ENCODE measurements at regions not wholly inside any gene's neighbourhood (a gene's known extent, or its start where the extent isn't known, plus 50 kb on each side); places are given as distances from the start of the nearest gene placed in this dataset.

GRCh38 chr14:66233591-66233990 is 252.6 kb upstream of the CCDC196 start:
- no peaks in the 10 kb centered on the region for H3K27me3 ChIP-seq (ENCODE audit: control insufficient read depth, insufficient read depth, low read length)
- no peak overlapping the region for H4K5ac ChIP-seq (ENCODE audit: low read depth, low read length)
- DNase-seq, result no peak
- TF ChIP-seq CEBPB (IDR thresholded peaks at IDR 0.05; ENCODE audit: low read depth, low read length) (no peak), MXI1 (IDR thresholded peaks at IDR 0.05; ENCODE audit: borderline replicate concordance, low read depth, low read length) (no peak), FOS (IDR thresholded peaks at IDR 0.05; ENCODE audit: low read depth, low read length) (no peak), CHD1 (IDR thresholded peaks at IDR 0.05; ENCODE audit: low read depth, low read length) (no peak), MAFK (IDR thresholded peaks at IDR 0.05; ENCODE audit: low read depth, low read length) (no peak), SMC3 (IDR thresholded peaks at IDR 0.05; ENCODE audit: low read depth, low read length) (no peak)
- no peak overlapping the region for H3K4me2 ChIP-seq (ENCODE audit: low read depth, low read length)
- H2AFZ ChIP-seq (replicated peaks; ENCODE audit: low read length, poor library complexity), result no peak overlapping the region
- no peak overlapping the region for H3K4ac ChIP-seq (ENCODE audit: low read depth, low read length)
- POLR2A ChIA-PET (ENCODE audit: unreplicated experiment), result no interaction called here
- H3K36me3 ChIP-seq (ENCODE audit: control insufficient read depth, insufficient read depth, low read length), result no peaks in the 10 kb centered on the region
- no peaks in the 10 kb centered on the region for H3K4me1 ChIP-seq (ENCODE audit: control insufficient read depth, insufficient read depth, low read length)
- no peak overlapping the region for H3K23ac ChIP-seq (ENCODE audit: low read depth, low read length)
- ATAC-seq (ENCODE audit: low read depth), result no peak
- no peak overlapping the region for H3K9ac ChIP-seq (ENCODE audit: low read depth, low read length)
- H2BK15ac ChIP-seq (ENCODE audit: low read depth, low read length), result no peak overlapping the region
- WGBS, 2 experiments (ENCODE audit: extremely low coverage in 2 of 2, insufficient read length in 1 of 2), result 20% methylated on average over 1 of the region's 4 CpGs; no CpG with 5 or more reads in 1 of the 2 experiments
- in situ Hi-C loops (cut with MboI; ENCODE audit: low sequenced_read_pairs) (no loop called here), dilution Hi-C loops (cut with HindIII; ENCODE audit: low sequenced_read_pairs, unreplicated experiment) (no loop called here), intact Hi-C loops (cut with micrococcal nuclease) (no loop called here)
- no peak overlapping the region for H3K56ac ChIP-seq (ENCODE audit: extremely low read depth, insufficient read depth, low read length)
- no peak overlapping the region for H4K91ac ChIP-seq (ENCODE audit: insufficient read depth, low read depth, low read length)
- H4K8ac ChIP-seq (ENCODE audit: low read depth in 2 of 2, low read length in 2 of 2), result no peak overlapping the region
- peaks cover 18% of the 10 kb centered on the region for H3K9me3 ChIP-seq (ENCODE audit: control insufficient read depth, insufficient read depth, low read length)
- H2AK9ac ChIP-seq (replicated peaks; ENCODE audit: low read depth, low read length, poor library complexity), result no peak overlapping the region
- H4K20me1 ChIP-seq (ENCODE audit: insufficient read depth, low read length), result no peaks in the 10 kb centered on the region
- H2BK20ac ChIP-seq (ENCODE audit: low read depth, low read length), result no peak overlapping the region
- H3K14ac ChIP-seq (replicated peaks; ENCODE audit: low read depth, low read length), result no peak overlapping the region
- H3K9me1 ChIP-seq (ENCODE audit: insufficient read depth, low read length), result no peaks in the 10 kb centered on the region
- H2BK120ac ChIP-seq (ENCODE audit: low read depth, low read length), result no peak overlapping the region
- no peaks in the 10 kb centered on the region for H3K79me1 ChIP-seq (ENCODE audit: low read depth in 1 of 2, low read length in 2 of 2)
- no peak overlapping the region for H3K18ac ChIP-seq (ENCODE audit: low read depth, low read length)
- CTCF ChIA-PET, result no interaction called here
- no TSS peak for BruUV-seq (replicated peaks)
- H3K27ac ChIP-seq (ENCODE audit: insufficient read depth, low read length), result no peak overlapping the region
- no peak overlapping the region for H3K4me3 ChIP-seq (ENCODE audit: insufficient read depth, low read depth, low read length)
- no peak overlapping the region for H2BK5ac ChIP-seq (ENCODE audit: low read depth, low read length, poor library complexity, severe bottlenecking)
- H2AK5ac ChIP-seq (ENCODE audit: low read depth, low read length), result no peak overlapping the region
